HepG2 (cell line): ENCODE measurements at regions not wholly inside any gene's neighbourhood (a gene's known extent, or its start where the extent isn't known, plus 50 kb on each side); places are given as distances from the start of the nearest gene placed in this dataset.

ENCODE experiments used
- ZHX1 ChIP-seq: sonication (generic); formaldehyde crosslinking; IDR thresholded peaks from 2 replicates; pipeline ENCODE4 v1.8.1; 2022; ENCODE audit warnings: low read depth, mild to moderate bottlenecking, missing genetic modification reagents
- TF ChIP-seq, protein P1 (sequence below): sonication (generic); formaldehyde crosslinking; IDR thresholded peaks from 2 replicates; pipeline ENCODE4 v1.5.1; 2020; ENCODE audit warnings: mild to moderate bottlenecking, missing genetic modification reagents, borderline replicate concordance

DNA sequence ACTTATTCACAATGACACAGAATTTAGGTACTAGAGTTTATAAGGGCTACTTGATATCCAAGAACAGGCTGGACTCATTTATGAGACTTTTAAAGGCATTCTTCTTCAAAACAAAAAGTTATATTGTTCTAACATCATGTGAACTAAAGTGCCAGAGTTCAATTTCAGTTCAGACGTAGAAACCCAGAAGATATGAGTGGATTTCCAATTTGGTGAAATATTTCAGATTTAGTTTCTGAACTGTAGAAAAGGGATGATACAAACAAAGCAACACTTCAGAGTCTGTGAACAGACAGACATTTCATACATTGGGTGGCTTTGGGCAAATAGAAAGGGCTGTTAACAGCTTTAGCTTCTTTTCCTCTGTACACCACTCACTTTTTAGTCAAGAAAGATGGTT lies 384.0 kb downstream of the NR2F1-AS1 start (continued):
- TF ChIP-seq, protein P1, sequence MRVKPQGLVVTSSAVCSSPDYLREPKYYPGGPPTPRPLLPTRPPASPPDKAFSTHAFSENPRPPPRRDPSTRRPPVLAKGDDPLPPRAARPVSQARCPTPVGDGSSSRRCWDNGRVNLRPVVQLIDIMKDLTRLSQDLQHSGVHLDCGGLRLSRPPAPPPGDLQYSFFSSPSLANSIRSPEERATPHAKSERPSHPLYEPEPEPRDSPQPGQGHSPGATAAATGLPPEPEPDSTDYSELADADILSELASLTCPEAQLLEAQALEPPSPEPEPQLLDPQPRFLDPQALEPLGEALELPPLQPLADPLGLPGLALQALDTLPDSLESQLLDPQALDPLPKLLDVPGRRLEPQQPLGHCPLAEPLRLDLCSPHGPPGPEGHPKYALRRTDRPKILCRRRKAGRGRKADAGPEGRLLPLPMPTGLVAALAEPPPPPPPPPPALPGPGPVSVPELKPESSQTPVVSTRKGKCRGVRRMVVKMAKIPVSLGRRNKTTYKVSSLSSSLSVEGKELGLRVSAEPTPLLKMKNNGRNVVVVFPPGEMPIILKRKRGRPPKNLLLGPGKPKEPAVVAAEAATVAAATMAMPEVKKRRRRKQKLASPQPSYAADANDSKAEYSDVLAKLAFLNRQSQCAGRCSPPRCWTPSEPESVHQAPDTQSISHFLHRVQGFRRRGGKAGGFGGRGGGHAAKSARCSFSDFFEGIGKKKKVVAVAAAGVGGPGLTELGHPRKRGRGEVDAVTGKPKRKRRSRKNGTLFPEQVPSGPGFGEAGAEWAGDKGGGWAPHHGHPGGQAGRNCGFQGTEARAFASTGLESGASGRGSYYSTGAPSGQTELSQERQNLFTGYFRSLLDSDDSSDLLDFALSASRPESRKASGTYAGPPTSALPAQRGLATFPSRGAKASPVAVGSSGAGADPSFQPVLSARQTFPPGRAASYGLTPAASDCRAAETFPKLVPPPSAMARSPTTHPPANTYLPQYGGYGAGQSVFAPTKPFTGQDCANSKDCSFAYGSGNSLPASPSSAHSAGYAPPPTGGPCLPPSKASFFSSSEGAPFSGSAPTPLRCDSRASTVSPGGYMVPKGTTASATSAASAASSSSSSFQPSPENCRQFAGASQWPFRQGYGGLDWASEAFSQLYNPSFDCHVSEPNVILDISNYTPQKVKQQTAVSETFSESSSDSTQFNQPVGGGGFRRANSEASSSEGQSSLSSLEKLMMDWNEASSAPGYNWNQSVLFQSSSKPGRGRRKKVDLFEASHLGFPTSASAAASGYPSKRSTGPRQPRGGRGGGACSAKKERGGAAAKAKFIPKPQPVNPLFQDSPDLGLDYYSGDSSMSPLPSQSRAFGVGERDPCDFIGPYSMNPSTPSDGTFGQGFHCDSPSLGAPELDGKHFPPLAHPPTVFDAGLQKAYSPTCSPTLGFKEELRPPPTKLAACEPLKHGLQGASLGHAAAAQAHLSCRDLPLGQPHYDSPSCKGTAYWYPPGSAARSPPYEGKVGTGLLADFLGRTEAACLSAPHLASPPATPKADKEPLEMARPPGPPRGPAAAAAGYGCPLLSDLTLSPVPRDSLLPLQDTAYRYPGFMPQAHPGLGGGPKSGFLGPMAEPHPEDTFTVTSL (CRISPR knock-in tag): no peak
- no peak for TF ChIP-seq ZHX1 (CRISPR knock-in tag)
